ENCODE measurements at regions not wholly inside any gene's neighbourhood (a gene's known extent, or its start where the extent isn't known, plus 50 kb on each side); places are given as distances from the start of the nearest gene placed in this dataset.
A peak's percentile ranks its signal among the peaks of the same experiment; 100 is the strongest.

- Histone ChIP-seq H3K27ac (ENCODE audit: low read length, poor library complexity, severe bottlenecking) (no peak overlapping the region), H3K36me3 (ENCODE audit: control insufficient read depth in 1 of 2, insufficient read depth in 2 of 2, low read depth in 1 of 2, low read length in 2 of 2) (no peaks in the 10 kb centered on the region), H2AFZ (ENCODE audit: low read depth, low read length) (no peak overlapping the region), H3K23ac (ENCODE audit: low read length in 2 of 2) (no peak overlapping the region), H2BK12ac (ENCODE audit: low read length in 2 of 2) (no peak overlapping the region), H3K14ac (ENCODE audit: low read length in 2 of 2) (no peak overlapping the region), H2BK5ac (ENCODE audit: low read depth, low read length, poor library complexity, severe bottlenecking) (no peak overlapping the region), H2BK15ac (ENCODE audit: low read depth, poor library complexity, severe bottlenecking) (no peak overlapping the region), H3K4me2 (ENCODE audit: low read length, poor library complexity, severe bottlenecking) (no peak overlapping the region), H3K79me1 (replicated peaks; ENCODE audit: low read length, poor library complexity, severe bottlenecking) (no peaks in the 10 kb centered on the region), H3K9me3 (ENCODE audit: control insufficient read depth, low read length) (no peaks in the 10 kb centered on the region), H3K9ac (ENCODE audit: low read length) (no peak overlapping the region), H3K4ac (ENCODE audit: low read depth in 1 of 2, low read length in 2 of 2) (no peak overlapping the region), H2AK5ac (ENCODE audit: low read length, severe bottlenecking) (no peak overlapping the region), H4K91ac (ENCODE audit: low read length) (no peak overlapping the region), H3K18ac (ENCODE audit: low read depth in 1 of 2, low read length in 2 of 2) (no peak overlapping the region), H3K4me3 (ENCODE audit: insufficient read depth in 1 of 2, low read depth in 1 of 2, low read length in 2 of 2) (no peak overlapping the region), H3K4me1 (ENCODE audit: control insufficient read depth, insufficient read depth, low read depth, low read length) (no peaks in the 10 kb centered on the region), H2BK120ac (ENCODE audit: low read depth, low read length) (no peak overlapping the region), H3K27me3 (ENCODE audit: control insufficient read depth in 1 of 2, insufficient read depth in 1 of 2, low read length in 2 of 2) (no peaks in the 10 kb centered on the region), H4K8ac (ENCODE audit: low read length) (no peak overlapping the region)
- 100% methylated on average over 1 of the region's 2 CpGs for WGBS
- DNase-seq: no peak
Observed at GRCh38 chr3:117916839-117917238, 1117.8 kb downstream of the IGSF11 start.

DNA sequence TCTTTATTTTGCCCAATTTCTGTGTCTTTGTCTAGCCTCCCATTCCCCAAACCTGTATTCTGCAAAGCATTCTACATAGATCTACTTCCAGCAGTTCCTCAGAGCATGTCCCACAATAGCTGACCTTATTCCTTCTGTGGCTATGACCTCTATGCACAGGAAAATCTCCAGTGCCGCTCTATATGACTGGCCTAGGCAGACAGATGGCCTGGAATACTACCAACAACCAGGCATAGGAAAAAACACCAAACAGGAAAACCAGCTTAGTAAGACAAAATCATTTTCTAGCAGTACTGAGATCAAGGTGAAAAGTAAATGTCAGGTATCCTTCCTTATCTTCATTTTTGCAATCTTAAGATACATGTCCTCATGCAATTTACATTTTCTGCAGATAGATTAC, 1115.0 kb downstream of the IGSF11 start:
- Histone ChIP-seq H3K4me3 (ENCODE audit: insufficient read depth in 1 of 2, low read depth in 1 of 2, low read length in 2 of 2) (no peak overlapping the region), H2BK15ac (ENCODE audit: low read depth, poor library complexity, severe bottlenecking) (no peak overlapping the region), H2AK5ac (ENCODE audit: low read length, severe bottlenecking) (no peak overlapping the region), H3K27me3 (ENCODE audit: control insufficient read depth in 1 of 2, insufficient read depth in 1 of 2, low read length in 2 of 2) (no peaks in the 10 kb centered on the region), H3K14ac (ENCODE audit: low read length in 2 of 2) (peak overlapping the region in 1 of 2 experiments; percentile 28), H2AFZ (ENCODE audit: low read depth, low read length) (no peak overlapping the region), H3K23ac (ENCODE audit: low read length in 2 of 2) (no peak overlapping the region), H3K9ac (ENCODE audit: low read length) (no peak overlapping the region), H3K4me1 (ENCODE audit: control insufficient read depth, insufficient read depth, low read depth, low read length) (no peaks in the 10 kb centered on the region), H2BK5ac (ENCODE audit: low read depth, low read length, poor library complexity, severe bottlenecking) (no peak overlapping the region), H4K91ac (ENCODE audit: low read length) (no peak overlapping the region), H2BK12ac (ENCODE audit: low read length in 2 of 2) (no peak overlapping the region), H2BK120ac (ENCODE audit: low read depth, low read length) (no peak overlapping the region), H3K27ac (ENCODE audit: low read length, poor library complexity, severe bottlenecking) (no peak overlapping the region), H3K36me3 (ENCODE audit: control insufficient read depth in 1 of 2, insufficient read depth in 2 of 2, low read depth in 1 of 2, low read length in 2 of 2) (no peaks in the 10 kb centered on the region), H3K79me1 (replicated peaks; ENCODE audit: low read length, poor library complexity, severe bottlenecking) (no peaks in the 10 kb centered on the region), H3K4ac (ENCODE audit: low read depth in 1 of 2, low read length in 2 of 2) (no peak overlapping the region), H3K9me3 (ENCODE audit: control insufficient read depth, low read length) (no peaks in the 10 kb centered on the region), H3K4me2 (ENCODE audit: low read length, poor library complexity, severe bottlenecking) (no peak overlapping the region), H4K8ac (ENCODE audit: low read length) (no peak overlapping the region), H3K18ac (ENCODE audit: low read depth in 1 of 2, low read length in 2 of 2) (no peak overlapping the region)
- 67% methylated on average over 1 of the region's 1 CpG for WGBS
- no peak for DNase-seq

GRCh38 chr3:117920253-117920898, 1114.3 kb downstream of the IGSF11 start:
- H2BK15ac ChIP-seq (ENCODE audit: low read depth, poor library complexity, severe bottlenecking): no peak overlapping the region
- H3K4me3 ChIP-seq (ENCODE audit: insufficient read depth in 1 of 2, low read depth in 1 of 2, low read length in 2 of 2): no peak overlapping the region
- no peak overlapping the region for H2BK120ac ChIP-seq (ENCODE audit: low read depth, low read length)
- no peaks in the 10 kb centered on the region for H3K36me3 ChIP-seq (ENCODE audit: control insufficient read depth in 1 of 2, insufficient read depth in 2 of 2, low read depth in 1 of 2, low read length in 2 of 2)
- no peak overlapping the region for H4K91ac ChIP-seq (ENCODE audit: low read length)
- no peak overlapping the region for H2AK5ac ChIP-seq (ENCODE audit: low read length, severe bottlenecking)
- H3K14ac ChIP-seq (ENCODE audit: low read length in 2 of 2): no peak overlapping the region
- no peak overlapping the region for H3K4ac ChIP-seq (ENCODE audit: low read depth in 1 of 2, low read length in 2 of 2)
- no peak overlapping the region for H3K27ac ChIP-seq (ENCODE audit: low read length, poor library complexity, severe bottlenecking)
- H2BK5ac ChIP-seq (ENCODE audit: low read depth, low read length, poor library complexity, severe bottlenecking): no peak overlapping the region
- no peaks in the 10 kb centered on the region for H3K4me1 ChIP-seq (ENCODE audit: control insufficient read depth, insufficient read depth, low read depth, low read length)
- H2BK12ac ChIP-seq (ENCODE audit: low read length in 2 of 2): no peak overlapping the region
- H3K4me2 ChIP-seq (ENCODE audit: low read length, poor library complexity, severe bottlenecking): no peak overlapping the region
- H3K18ac ChIP-seq (ENCODE audit: low read depth in 1 of 2, low read length in 2 of 2): no peak overlapping the region
- no peak overlapping the region for H4K8ac ChIP-seq (ENCODE audit: low read length)
- no peak for DNase-seq
- no peak overlapping the region for H2AFZ ChIP-seq (ENCODE audit: low read depth, low read length)
- no peaks in the 10 kb centered on the region for H3K27me3 ChIP-seq (ENCODE audit: control insufficient read depth in 1 of 2, insufficient read depth in 1 of 2, low read length in 2 of 2)
- 85% methylated on average over 7 of the region's 7 CpGs for WGBS
- H3K79me1 ChIP-seq (replicated peaks; ENCODE audit: low read length, poor library complexity, severe bottlenecking): no peaks in the 10 kb centered on the region
- H3K9me3 ChIP-seq (ENCODE audit: control insufficient read depth, low read length): no peaks in the 10 kb centered on the region
- no peak overlapping the region for H3K23ac ChIP-seq (ENCODE audit: low read length in 2 of 2)
- no peak overlapping the region for H3K9ac ChIP-seq (ENCODE audit: low read length)

- H2BK120ac ChIP-seq (ENCODE audit: low read depth, low read length): no peak overlapping the region
- no peak overlapping the region for H3K4ac ChIP-seq (ENCODE audit: low read depth in 1 of 2, low read length in 2 of 2)
- no peak overlapping the region for H3K4me2 ChIP-seq (ENCODE audit: low read length, poor library complexity, severe bottlenecking)
- no peak overlapping the region for H3K27ac ChIP-seq (ENCODE audit: low read length, poor library complexity, severe bottlenecking)
- no peak overlapping the region for H4K91ac ChIP-seq (ENCODE audit: low read length)
- no peak overlapping the region for H2AK5ac ChIP-seq (ENCODE audit: low read length, severe bottlenecking)
- H3K27me3 ChIP-seq (ENCODE audit: control insufficient read depth in 1 of 2, insufficient read depth in 1 of 2, low read length in 2 of 2): no peaks in the 10 kb centered on the region
- no peaks in the 10 kb centered on the region for H3K79me1 ChIP-seq (replicated peaks; ENCODE audit: low read length, poor library complexity, severe bottlenecking)
- H2AFZ ChIP-seq (ENCODE audit: low read depth, low read length): no peak overlapping the region
- H2BK15ac ChIP-seq (ENCODE audit: low read depth, poor library complexity, severe bottlenecking): no peak overlapping the region
- H3K36me3 ChIP-seq (ENCODE audit: control insufficient read depth in 1 of 2, insufficient read depth in 2 of 2, low read depth in 1 of 2, low read length in 2 of 2): no peaks in the 10 kb centered on the region
- no peak overlapping the region for H2BK5ac ChIP-seq (ENCODE audit: low read depth, low read length, poor library complexity, severe bottlenecking)
- 75% methylated on average over 3 of the region's 3 CpGs for WGBS
- H3K23ac ChIP-seq (ENCODE audit: low read length in 2 of 2): no peak overlapping the region
- no peak overlapping the region for H3K14ac ChIP-seq (ENCODE audit: low read length in 2 of 2)
- no peak overlapping the region for H3K9ac ChIP-seq (ENCODE audit: low read length)
- no peaks in the 10 kb centered on the region for H3K9me3 ChIP-seq (ENCODE audit: control insufficient read depth, low read length)
- H2BK12ac ChIP-seq (ENCODE audit: low read length in 2 of 2): no peak overlapping the region
- no peak overlapping the region for H3K4me3 ChIP-seq (ENCODE audit: insufficient read depth in 1 of 2, low read depth in 1 of 2, low read length in 2 of 2)
- no peaks in the 10 kb centered on the region for H3K4me1 ChIP-seq (ENCODE audit: control insufficient read depth, insufficient read depth, low read depth, low read length)
- no peak for DNase-seq
- H3K18ac ChIP-seq (ENCODE audit: low read depth in 1 of 2, low read length in 2 of 2): no peak overlapping the region
- no peak overlapping the region for H4K8ac ChIP-seq (ENCODE audit: low read length)
Observed at GRCh38 chr3:117921411-117921810, 1113.2 kb downstream of the IGSF11 start.

Measured in mesenchymal stem cell (in vitro differentiated cells and primary cell).